ENCODE measurements at regions not wholly inside any gene's neighbourhood (a gene's known extent, or its start where the extent isn't known, plus 50 kb on each side); places are given as distances from the start of the nearest gene placed in this dataset.
"Not testable (repeated sequence)": the region's sequence is repeated elsewhere in the genome, so short reads cannot be mapped to it uniquely, and the experiment has no call there.

GRCh38 chr7:92949748-92950147 lies 113.4 kb upstream of the CDK6 start:
- peaks cover 2% of the 10 kb centered on the region for H3K36me3 Mint-ChIP-seq (ENCODE audit: low read depth)
- CTCF ChIA-PET = interaction anchor here (0.6 kb wide), 1 partner anchor 370 kb away, joined by 3 read pairs; no protein-coding TSS in a partner anchor
- DNase-seq = no peak
- no peaks in the 10 kb centered on the region for H3K27me3 Mint-ChIP-seq
- peaks cover 2% of the 10 kb centered on the region for H3K4me1 Mint-ChIP-seq
- POLR2A ChIA-PET = no interaction called here
- H3K9me3 Mint-ChIP-seq = peaks cover 12% of the 10 kb centered on the region
- no peak overlapping the region for H3K4me3 Mint-ChIP-seq
- H3K27ac Mint-ChIP-seq = no peak overlapping the region

DNA sequence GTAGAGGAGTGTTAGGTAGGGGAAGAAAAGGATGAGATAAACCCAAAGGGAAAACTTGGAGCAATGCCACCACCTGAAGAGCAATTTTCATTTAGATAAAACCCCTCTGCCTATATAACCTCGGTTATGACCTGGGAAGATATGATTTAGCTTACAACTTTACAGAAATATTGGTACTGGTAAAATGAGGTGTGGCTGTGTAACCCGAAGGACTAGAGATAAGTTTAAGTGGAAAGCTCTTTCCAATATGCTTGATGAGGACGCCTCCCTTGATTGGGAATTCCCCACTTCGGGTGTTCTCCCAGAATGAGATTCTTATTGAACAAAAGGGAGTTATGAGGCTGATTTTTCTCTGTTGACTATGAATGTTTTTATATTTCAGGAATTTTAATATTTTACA lies 109.5 kb upstream of the CDK6 start:
- H3K36me3 Mint-ChIP-seq (ENCODE audit: low read depth) = peaks cover 4% of the 10 kb centered on the region
- H3K4me1 Mint-ChIP-seq = no peaks in the 10 kb centered on the region
- no peak for DNase-seq
- CTCF ChIA-PET = interaction anchor here (0.6 kb wide), 1 partner anchor 201 kb away, joined by 3 read pairs; no protein-coding TSS in a partner anchor
- H3K4me3 Mint-ChIP-seq = no peak overlapping the region
- H3K27ac Mint-ChIP-seq = no peak overlapping the region
- no peaks in the 10 kb centered on the region for H3K27me3 Mint-ChIP-seq
- POLR2A ChIA-PET = no interaction called here
- H3K9me3 Mint-ChIP-seq = peaks cover 24% of the 10 kb centered on the region

- H3K4me1 Mint-ChIP-seq = no peaks in the 10 kb centered on the region
- H3K4me3 Mint-ChIP-seq = no peak overlapping the region
- CTCF ChIA-PET = no interaction called here
- H3K9me3 Mint-ChIP-seq = peaks cover 34% of the 10 kb centered on the region
- no peak overlapping the region for H3K27ac Mint-ChIP-seq
- H3K27me3 Mint-ChIP-seq = no peaks in the 10 kb centered on the region
- DNase-seq = no peak
- H3K36me3 Mint-ChIP-seq (ENCODE audit: low read depth) = peaks cover 7% of the 10 kb centered on the region
- POLR2A ChIA-PET = no interaction called here
These were observed 108.3 kb upstream of the CDK6 start for GRCh38 chr7:92944633-92945032.

DNA sequence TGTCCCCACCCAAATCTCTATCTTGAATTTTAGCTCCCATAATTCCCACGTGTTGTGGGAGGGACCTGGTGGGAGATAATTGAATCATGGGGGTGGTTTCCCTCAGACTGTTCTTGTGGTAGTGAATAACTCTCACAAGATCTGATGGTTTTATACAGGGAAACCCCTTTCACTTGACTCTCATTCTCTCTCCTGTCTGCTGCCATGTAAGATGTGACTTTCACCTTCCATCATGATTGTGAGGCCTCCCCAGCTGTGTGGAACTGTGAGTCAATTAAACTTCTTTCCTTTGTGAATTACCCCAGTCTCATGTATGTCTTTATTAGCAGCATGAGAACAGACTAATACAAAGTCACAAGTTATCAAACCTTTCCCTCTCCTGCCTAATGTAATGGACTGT lies 106.3 kb upstream of the CDK6 start:
- POLR2A ChIA-PET, H3K4me3 Mint-ChIP-seq, H3K27ac Mint-ChIP-seq, H3K27me3 Mint-ChIP-seq, H3K4me1 Mint-ChIP-seq, DNase-seq, CTCF ChIA-PET: not testable (repeated sequence)
- H3K9me3 Mint-ChIP-seq = peaks cover 47% of the 10 kb centered on the region
- H3K36me3 Mint-ChIP-seq (ENCODE audit: low read depth) = peaks cover 13% of the 10 kb centered on the region

GRCh38 chr7:92939666-92940360 lies 103.4 kb upstream of the CDK6 start:
- POLR2A ChIA-PET = no interaction called here

DNA sequence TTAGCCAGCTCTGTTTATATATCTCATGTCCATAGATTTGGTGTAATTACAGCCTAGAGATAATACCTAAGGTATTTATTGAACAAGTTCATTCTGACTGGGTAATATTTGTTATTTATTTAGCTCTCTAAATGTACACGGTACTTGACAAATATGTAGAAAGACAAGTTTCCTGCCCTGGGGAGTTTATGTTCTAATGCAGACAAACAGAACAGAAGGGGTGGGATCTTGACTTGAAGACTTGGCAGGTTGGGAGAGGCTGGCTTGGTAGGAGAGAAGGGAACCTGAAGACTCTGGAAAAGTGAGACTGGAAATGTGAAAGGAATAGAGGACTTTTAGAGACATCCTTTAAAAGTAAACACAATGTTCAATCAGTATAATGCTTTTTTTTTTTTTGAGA lies 97.7 kb upstream of the CDK6 start:
- Mint-ChIP-seq H3K4me1 (no peaks in the 10 kb centered on the region), H3K9me3 (peaks cover 24% of the 10 kb centered on the region), H3K36me3 (ENCODE audit: low read depth) (peaks cover 6% of the 10 kb centered on the region), H3K27ac (no peak overlapping the region), H3K27me3 (peaks cover 9% of the 10 kb centered on the region), H3K4me3 (no peak overlapping the region)
- ChIA-PET CTCF (no interaction called here), POLR2A (interaction anchor here (1.0 kb wide), 1 partner anchor 80 kb away, joined by 3 read pairs; no protein-coding TSS in a partner anchor)
- DNase-seq = no peak

More at GRCh38 chr7:92939666-92940360, 103.4 kb upstream of the CDK6 start:
- Mint-ChIP-seq H3K27me3 (no peaks in the 10 kb centered on the region), H3K27ac (no peak overlapping the region), H3K4me1 (no peaks in the 10 kb centered on the region), H3K4me3 (no peak overlapping the region), H3K36me3 (ENCODE audit: low read depth) (peaks cover 13% of the 10 kb centered on the region), H3K9me3 (peaks cover 45% of the 10 kb centered on the region)
- CTCF ChIA-PET = no interaction called here
- DNase-seq = no peak

DNA sequence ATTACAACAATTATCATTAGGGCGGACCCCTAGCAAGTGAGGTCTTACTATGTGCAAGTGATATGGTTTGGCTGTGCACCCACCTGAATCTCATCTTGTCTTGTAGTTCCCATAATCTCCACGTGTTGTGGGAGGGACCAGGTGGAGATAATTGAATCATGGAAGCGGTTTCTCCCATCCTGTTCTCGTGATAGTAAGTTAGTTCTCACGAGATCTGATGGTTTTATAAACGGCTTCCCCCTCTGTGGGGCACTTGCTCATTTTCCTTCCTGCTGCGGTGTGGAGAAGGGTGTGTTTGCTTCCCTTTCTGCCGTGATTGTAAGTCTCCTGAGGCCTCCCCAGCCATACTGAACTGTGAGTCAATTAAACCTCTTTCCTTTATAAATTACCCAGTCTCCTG lies 96.1 kb upstream of the CDK6 start:
- Mint-ChIP-seq H3K36me3 (ENCODE audit: low read depth) (peaks cover 3% of the 10 kb centered on the region), H3K9me3 (peaks cover 15% of the 10 kb centered on the region), H3K27me3 (peaks cover 14% of the 10 kb centered on the region), H3K27ac (no peak overlapping the region), H3K4me1 (no peaks in the 10 kb centered on the region), H3K4me3 (no peak overlapping the region)
- CTCF ChIA-PET = no interaction called here
- POLR2A ChIA-PET = no interaction called here
- DNase-seq = no peak

DNA sequence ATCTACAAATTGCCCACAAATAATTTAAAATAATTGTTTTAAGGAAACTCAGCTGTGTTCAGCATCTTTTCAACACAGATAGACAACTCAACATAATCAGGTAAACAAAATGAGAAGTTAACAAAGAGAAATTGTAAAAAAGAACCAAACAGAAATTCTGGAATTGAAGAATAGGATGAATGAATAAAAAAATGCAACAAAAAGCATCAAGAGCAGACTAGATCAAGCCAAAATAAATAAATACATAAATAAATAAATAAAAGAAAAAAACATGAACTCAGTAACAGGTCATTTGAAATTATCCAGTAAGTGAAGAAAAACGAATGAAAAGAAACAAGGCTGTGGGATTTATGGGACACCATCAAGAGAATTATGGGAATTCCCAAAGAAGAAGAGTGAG lies 94.0 kb upstream of the CDK6 start:
- peaks cover 21% of the 10 kb centered on the region for H3K9me3 Mint-ChIP-seq
- peaks cover 17% of the 10 kb centered on the region for H3K27me3 Mint-ChIP-seq
- H3K36me3 Mint-ChIP-seq (ENCODE audit: low read depth) = peaks cover 3% of the 10 kb centered on the region
- H3K27ac Mint-ChIP-seq = no peak overlapping the region
- no peaks in the 10 kb centered on the region for H3K4me1 Mint-ChIP-seq
- DNase-seq = no peak
- POLR2A ChIA-PET = no interaction called here
- H3K4me3 Mint-ChIP-seq = no peak overlapping the region
- CTCF ChIA-PET = no interaction called here

DNA sequence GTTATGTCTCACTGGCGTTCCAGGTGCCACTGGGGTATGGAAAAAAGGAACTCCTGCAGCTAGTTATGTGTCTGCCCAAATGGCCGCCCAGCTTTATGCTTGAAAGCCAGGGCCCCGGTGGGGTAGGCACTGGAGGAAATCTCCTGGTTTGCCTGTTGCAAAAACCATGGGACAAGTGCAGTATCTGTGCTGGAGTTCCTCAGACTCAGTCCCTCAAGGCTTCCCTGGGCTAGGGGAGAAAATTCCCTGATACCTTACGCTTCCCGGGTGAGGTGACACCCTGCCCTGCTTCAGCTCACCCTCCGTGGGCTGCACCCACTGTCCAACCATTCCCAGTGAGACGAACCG lies 90.3 kb upstream of the CDK6 start:
- POLR2A ChIA-PET = no interaction called here
- CTCF ChIA-PET = no interaction called here
- H3K27me3 Mint-ChIP-seq = peaks cover 19% of the 10 kb centered on the region
- no peak overlapping the region for H3K4me3 Mint-ChIP-seq
- H3K9me3 Mint-ChIP-seq = peaks cover 27% of the 10 kb centered on the region
- H3K27ac Mint-ChIP-seq = no peak overlapping the region
- DNase-seq = no peak
- H3K4me1 Mint-ChIP-seq = no peaks in the 10 kb centered on the region
- H3K36me3 Mint-ChIP-seq (ENCODE audit: low read depth) = peaks cover 12% of the 10 kb centered on the region

GRCh38 chr7:92925876-92926696 lies 89.7 kb upstream of the CDK6 start:
- Mint-ChIP-seq H3K27ac (no peak overlapping the region), H3K4me3 (no peak overlapping the region), H3K36me3 (ENCODE audit: low read depth) (peaks cover 12% of the 10 kb centered on the region), H3K27me3 (peaks cover 19% of the 10 kb centered on the region), H3K9me3 (peaks cover 27% of the 10 kb centered on the region), H3K4me1 (no peaks in the 10 kb centered on the region)
- ChIA-PET CTCF (no interaction called here), POLR2A (no interaction called here)
- no peak for DNase-seq

DNA sequence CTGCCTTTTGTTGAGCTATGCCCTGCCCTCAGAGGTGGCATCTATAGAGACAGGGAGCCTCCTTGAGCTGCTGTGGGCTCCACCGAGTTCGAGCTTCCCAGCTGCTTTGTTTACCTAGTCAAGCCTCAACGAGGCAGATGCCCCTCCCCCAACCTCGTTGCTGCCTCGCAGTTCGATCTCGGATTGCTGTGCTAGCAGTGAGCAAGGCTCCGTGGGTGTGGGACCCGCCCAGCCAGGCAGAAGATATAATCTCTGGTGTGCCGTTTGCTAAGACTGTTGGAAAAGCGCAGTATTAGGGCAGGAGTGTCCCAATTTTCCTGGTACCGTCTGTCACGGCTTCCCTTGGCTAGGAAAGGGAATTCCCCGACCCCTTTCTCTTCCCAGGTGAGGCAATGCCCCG lies 88.4 kb upstream of the CDK6 start:
- POLR2A ChIA-PET = no interaction called here
- Mint-ChIP-seq H3K4me3 (no peak overlapping the region), H3K27me3 (peaks cover 16% of the 10 kb centered on the region), H3K9me3 (peaks cover 24% of the 10 kb centered on the region), H3K36me3 (ENCODE audit: low read depth) (peaks cover 14% of the 10 kb centered on the region), H3K27ac (no peak overlapping the region), H3K4me1 (no peaks in the 10 kb centered on the region)
- CTCF ChIA-PET = no interaction called here
- no peak for DNase-seq

DNA sequence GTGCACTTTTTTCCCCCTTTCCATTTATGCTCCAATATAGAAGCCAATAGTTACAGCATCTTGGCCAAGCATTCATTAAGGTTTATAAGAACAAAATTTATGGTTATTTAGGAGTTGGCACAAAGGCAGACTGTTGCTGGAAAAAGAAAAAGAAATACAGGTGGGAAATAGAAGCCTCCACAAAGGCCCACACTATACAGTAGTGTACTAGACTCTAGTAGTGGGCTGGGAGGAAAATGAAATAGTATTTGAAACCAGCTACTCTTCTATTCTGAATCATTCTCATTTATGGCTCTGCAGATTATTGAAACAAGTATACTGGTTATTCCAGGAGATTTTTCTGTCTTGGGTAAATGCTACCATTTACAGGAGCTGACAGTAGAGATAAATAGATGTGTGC lies 80.9 kb upstream of the CDK6 start:
- Mint-ChIP-seq H3K4me1 (no peaks in the 10 kb centered on the region), H3K9me3 (peaks cover 12% of the 10 kb centered on the region), H3K36me3 (ENCODE audit: low read depth) (peaks cover 5% of the 10 kb centered on the region), H3K4me3 (no peak overlapping the region), H3K27me3 (peaks cover 4% of the 10 kb centered on the region), H3K27ac (no peak overlapping the region)
- CTCF ChIA-PET = no interaction called here
- POLR2A ChIA-PET = interaction anchor here (0.6 kb wide), 1 partner anchor 81 kb away, joined by 3 read pairs; the partner anchor contains the start of gene CDK6
- DNase-seq = no peak

DNA sequence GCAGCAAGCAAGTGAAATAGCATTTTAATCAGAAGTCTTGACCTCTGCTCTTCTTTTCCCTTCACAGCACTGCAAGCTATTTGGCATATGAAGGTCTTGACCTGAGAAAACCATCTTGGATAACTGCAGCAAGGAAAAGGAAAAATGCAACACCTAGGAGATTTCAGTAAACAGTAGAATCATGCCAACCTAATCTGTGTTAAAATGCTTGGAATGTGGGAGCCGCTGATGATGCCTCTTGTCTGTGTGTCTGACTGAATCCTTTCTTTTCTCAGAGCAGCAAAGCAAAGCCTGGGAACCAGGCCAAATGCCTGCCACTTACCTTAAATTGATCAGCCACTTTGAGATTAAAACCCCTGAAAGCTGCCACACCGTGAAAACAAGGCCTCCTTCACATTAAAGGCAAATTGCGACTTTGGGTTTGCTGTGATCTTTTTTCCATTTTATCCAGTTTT lies 80.4 kb upstream of the CDK6 start:
- ChIA-PET CTCF (no interaction called here), POLR2A (no interaction called here)
- no peak for DNase-seq
- Mint-ChIP-seq H3K4me1 (no peaks in the 10 kb centered on the region), H3K4me3 (no peak overlapping the region), H3K9me3 (peaks cover 7% of the 10 kb centered on the region), H3K27ac (no peak overlapping the region), H3K27me3 (peaks cover 2% of the 10 kb centered on the region), H3K36me3 (ENCODE audit: low read depth) (peaks cover 2% of the 10 kb centered on the region)

- DNase-seq = no peak
- ChIA-PET POLR2A (no interaction called here), CTCF (interaction anchor here (1.2 kb wide), 1 partner anchor 11 kb away, joined by 3 read pairs; no protein-coding TSS in a partner anchor)
- Mint-ChIP-seq H3K4me3 (no peak overlapping the region), H3K9me3 (peaks cover 10% of the 10 kb centered on the region), H3K27me3 (peaks cover 2% of the 10 kb centered on the region), H3K4me1 (no peaks in the 10 kb centered on the region), H3K27ac (no peak overlapping the region), H3K36me3 (ENCODE audit: low read depth) (no peaks in the 10 kb centered on the region)
These were observed 79.0 kb upstream of the CDK6 start for GRCh38 chr7:92915348-92915747.
